ENCODE measurements at regions not wholly inside any gene's neighbourhood (a gene's known extent, or its start where the extent isn't known, plus 50 kb on each side); places are given as distances from the start of the nearest gene placed in this dataset.

DNA sequence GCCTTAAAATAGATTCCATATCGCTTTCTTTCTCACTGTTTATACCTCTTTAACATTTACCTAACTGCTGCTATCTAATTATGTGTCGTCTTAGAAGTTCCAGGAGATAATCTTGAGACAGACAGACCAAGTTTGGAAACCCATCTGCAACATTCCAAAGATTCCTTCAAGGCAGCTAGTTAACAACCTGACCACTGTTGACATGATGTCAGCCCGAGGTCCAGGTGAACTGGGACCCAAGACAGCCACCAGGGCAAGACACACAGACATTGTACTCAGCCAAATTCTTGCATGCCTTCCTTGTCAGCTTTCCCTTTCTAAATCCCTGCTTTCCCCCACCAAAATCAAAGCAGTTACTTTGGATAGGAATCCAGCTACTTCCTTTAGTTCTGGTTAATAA lies 1476.5 kb upstream of the PRR20A start:
- H3K4me3 ChIP-seq (replicated peaks; ENCODE audit: low read depth, low read length): no peak overlapping the region
- no peak for DNase-seq (ENCODE audit: extremely low read depth, insufficient read length)
- TF ChIP-seq CTCF (IDR thresholded peaks at IDR 0.05; ENCODE audit: insufficient read depth, low read length, poor library complexity, severe bottlenecking): no peak

DNA sequence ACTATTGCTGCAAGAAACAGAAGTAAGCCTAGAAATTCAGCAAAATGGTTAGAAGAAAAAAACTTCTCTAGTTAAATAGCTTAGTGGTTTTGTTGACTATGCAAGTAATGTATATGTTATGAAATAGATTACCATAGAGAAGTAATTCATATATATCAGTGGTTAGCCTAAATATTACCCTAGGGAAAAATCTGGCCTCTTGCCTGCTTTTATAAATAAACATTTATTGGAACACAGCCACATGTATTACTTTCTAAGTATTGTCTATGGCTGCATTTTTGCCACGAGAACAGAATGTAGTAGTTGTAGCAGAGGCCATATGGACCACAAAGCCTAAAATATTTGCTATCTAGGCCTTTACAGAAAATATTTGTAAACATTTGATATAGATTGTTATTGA lies 1471.7 kb upstream of the PRR20A start:
- DNase-seq (ENCODE audit: extremely low read depth, insufficient read length): no peak
- H3K27me3 ChIP-seq (replicated peaks; ENCODE audit: control insufficient read depth, insufficient read depth, low read length): no peaks in the 10 kb centered on the region
- TF ChIP-seq CTCF (IDR thresholded peaks at IDR 0.05; ENCODE audit: insufficient read depth, low read length, poor library complexity, severe bottlenecking): no peak
- H3K36me3 ChIP-seq (ENCODE audit: control insufficient read depth, insufficient read depth, low read length): no peaks in the 10 kb centered on the region
- H3K4me3 ChIP-seq (replicated peaks; ENCODE audit: low read depth, low read length): no peak overlapping the region

More for the DNA sequence above, 1476.5 kb upstream of the PRR20A start:
- Histone ChIP-seq H3K36me3 (ENCODE audit: control insufficient read depth, insufficient read depth, low read length) (no peaks in the 10 kb centered on the region), H3K27me3 (replicated peaks; ENCODE audit: control insufficient read depth, insufficient read depth, low read length) (no peaks in the 10 kb centered on the region)

DNA sequence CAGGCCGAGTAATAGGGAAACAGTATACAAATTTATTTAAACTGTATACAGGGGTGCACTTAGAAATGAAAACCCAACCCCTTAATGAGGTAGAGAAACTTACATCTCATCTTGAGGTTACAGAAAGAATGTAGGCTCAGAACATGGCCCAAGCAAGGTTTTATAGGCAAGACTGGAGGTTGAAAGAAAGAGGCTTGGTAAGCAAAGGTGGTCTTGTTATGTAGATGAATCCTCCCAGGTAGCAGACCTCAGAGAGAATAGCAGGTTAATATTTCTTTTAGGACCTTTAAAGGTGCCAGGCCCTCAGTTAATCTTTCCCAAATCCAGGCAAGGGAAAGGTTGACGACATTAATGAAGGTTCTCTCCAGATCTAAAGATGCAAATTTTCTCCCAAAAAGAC lies 1466.8 kb upstream of the PRR20A start:
- TF ChIP-seq CTCF (IDR thresholded peaks at IDR 0.05; ENCODE audit: insufficient read depth, low read length, poor library complexity, severe bottlenecking): no peak
- H3K36me3 ChIP-seq (ENCODE audit: control insufficient read depth, insufficient read depth, low read length): no peaks in the 10 kb centered on the region
- no peaks in the 10 kb centered on the region for H3K27me3 ChIP-seq (replicated peaks; ENCODE audit: control insufficient read depth, insufficient read depth, low read length)
- DNase-seq (ENCODE audit: extremely low read depth, insufficient read length): no peak
- H3K4me3 ChIP-seq (replicated peaks; ENCODE audit: low read depth, low read length): no peak overlapping the region

DNA sequence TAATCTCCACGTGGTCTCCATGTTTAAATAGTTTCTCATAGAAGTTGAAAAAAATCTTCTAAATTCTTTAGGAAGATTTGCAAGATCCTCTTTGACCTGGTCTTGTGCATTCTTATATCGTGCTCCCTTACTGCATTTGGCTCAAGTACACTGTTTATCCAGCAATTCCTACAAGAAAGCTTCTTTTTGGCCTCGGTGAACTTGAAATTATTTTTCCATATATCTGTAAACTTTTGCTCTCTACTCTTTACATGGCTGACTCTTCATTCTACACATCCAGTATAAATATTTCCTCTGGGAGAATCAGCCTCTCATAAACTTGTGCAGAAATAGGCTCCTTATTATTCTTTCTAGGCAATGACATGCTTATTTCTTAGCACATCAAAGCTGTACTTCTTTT lies 1457.9 kb upstream of the PRR20A start:
- Histone ChIP-seq H3K27me3 (replicated peaks; ENCODE audit: control insufficient read depth, insufficient read depth, low read length) (no peaks in the 10 kb centered on the region), H3K4me3 (replicated peaks; ENCODE audit: low read depth, low read length) (no peak overlapping the region), H3K36me3 (ENCODE audit: control insufficient read depth, insufficient read depth, low read length) (no peaks in the 10 kb centered on the region)
- TF ChIP-seq CTCF (IDR thresholded peaks at IDR 0.05; ENCODE audit: insufficient read depth, low read length, poor library complexity, severe bottlenecking): no peak
- no peak for DNase-seq (ENCODE audit: extremely low read depth, insufficient read length)

DNA sequence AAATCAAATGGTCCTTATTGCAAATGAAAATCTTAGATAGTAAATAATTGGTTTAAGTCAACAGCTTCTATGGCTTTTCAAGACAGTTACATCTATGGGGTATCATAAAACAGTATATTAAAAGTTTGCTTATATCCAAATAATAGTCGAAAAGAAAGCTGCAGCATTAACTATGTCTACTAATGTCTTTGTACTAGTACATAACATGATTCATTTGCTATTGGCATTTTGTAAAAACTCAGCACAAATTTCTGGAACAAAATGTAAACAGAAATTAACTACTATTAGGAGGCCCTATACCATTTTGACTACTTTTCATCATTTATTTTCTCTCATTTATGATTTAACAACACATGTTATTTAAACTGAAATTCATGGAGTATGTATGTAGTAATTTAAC lies 1435.2 kb upstream of the PRR20A start:
- no peak overlapping the region for H3K4me3 ChIP-seq (replicated peaks; ENCODE audit: low read depth, low read length)
- DNase-seq (ENCODE audit: extremely low read depth, insufficient read length): no peak
- no peak for TF ChIP-seq CTCF (IDR thresholded peaks at IDR 0.05; ENCODE audit: insufficient read depth, low read length, poor library complexity, severe bottlenecking)
- no peaks in the 10 kb centered on the region for H3K36me3 ChIP-seq (ENCODE audit: control insufficient read depth, insufficient read depth, low read length)
- H3K27me3 ChIP-seq (replicated peaks; ENCODE audit: control insufficient read depth, insufficient read depth, low read length): no peaks in the 10 kb centered on the region

DNA sequence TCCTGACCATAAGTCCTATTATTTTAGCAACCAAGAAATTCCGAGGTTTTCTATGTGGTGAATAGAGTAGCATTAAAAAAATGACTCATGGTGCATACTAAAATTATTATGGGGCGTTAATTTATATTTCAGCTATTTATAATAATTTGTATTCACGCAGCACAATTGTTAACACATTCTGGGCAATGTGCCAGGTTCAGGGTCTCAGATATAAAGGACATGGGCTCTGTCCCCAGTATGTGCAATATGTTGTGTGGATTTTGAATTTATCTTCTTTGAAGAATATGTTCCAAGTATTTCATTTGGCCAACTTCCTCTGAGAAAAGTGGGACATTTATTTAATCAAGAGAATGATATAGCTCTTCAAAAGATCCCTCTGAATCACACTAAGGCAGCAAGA lies 1434.7 kb upstream of the PRR20A start:
- Histone ChIP-seq H3K4me3 (replicated peaks; ENCODE audit: low read depth, low read length) (no peak overlapping the region), H3K36me3 (ENCODE audit: control insufficient read depth, insufficient read depth, low read length) (no peaks in the 10 kb centered on the region), H3K27me3 (replicated peaks; ENCODE audit: control insufficient read depth, insufficient read depth, low read length) (no peaks in the 10 kb centered on the region)
- no peak for TF ChIP-seq CTCF (IDR thresholded peaks at IDR 0.05; ENCODE audit: insufficient read depth, low read length, poor library complexity, severe bottlenecking)
- DNase-seq (ENCODE audit: extremely low read depth, insufficient read length): no peak

Data from GM06990 (cell line).